Common myeloid progenitor, CD34-positive (primary cell): ENCODE measurements at regions not wholly inside any gene's neighbourhood (a gene's known extent, or its start where the extent isn't known, plus 50 kb on each side); places are given as distances from the start of the nearest gene placed in this dataset.

ENCODE experiments used
- CTCF ChIA-PET: fragments of 350-600 bp; sonication (Branson Sonifier 250); formaldehyde crosslinking; loops from one replicate; lab custom pipeline; 2021; ENCODE audit warnings: antibody characterized with exemption; lab: Charles Lee
- POLR2A ChIA-PET: fragments of 350-600 bp; sonication (Branson Sonifier 250); formaldehyde crosslinking; loops from one replicate; lab custom pipeline; 2021; ENCODE audit warnings: antibody characterized with exemption; lab: Charles Lee
- DNase-seq, 3 donors: peaks; one replicate each; pipeline versions ENCODE4 v3.0.0 to v3.0.0-alpha.2; 2013
- H3K27ac ChIP-seq, 2 experiments: 1 replicate in 1 of 2; 2 replicates in 1 of 2; pipeline ENCODE4 v1.7.0; 2013; ENCODE audit warnings: inconsistent platforms in 2 of 2, low read length in 2 of 2, mild to moderate bottlenecking in 2 of 2, low read depth in 1 of 2, moderate library complexity in 1 of 2; ENCODE audit not compliant: severe bottlenecking in 2 of 2, insufficient read depth in 1 of 2, poor library complexity in 1 of 2
- H3K27me3 ChIP-seq, 5 experiments: replicated peaks in 2 of 5; 1 replicate in 3 of 5; 2 replicates in 2 of 5; pipeline versions ENCODE4 v1.6.1 to v1.7.0; 2013; ENCODE audit warnings: low read length in 4 of 5, mild to moderate bottlenecking in 2 of 5, moderate library complexity in 2 of 5, inconsistent platforms in 1 of 5; ENCODE audit not compliant: insufficient read depth in 5 of 5, control insufficient read depth in 4 of 5
- H3K36me3 ChIP-seq, 4 experiments: 1 replicate in 2 of 4; 2 replicates in 2 of 4; pipeline versions ENCODE4 v1.6.1 to v1.7.0; 2013; ENCODE audit warnings: low read length in 3 of 4, control low read depth in 1 of 4, mild to moderate bottlenecking in 1 of 4; ENCODE audit not compliant: control insufficient read depth in 4 of 4, insufficient read depth in 4 of 4
- H3K4me1 ChIP-seq, 4 experiments: 1 replicate in 3 of 4; 2 replicates in 1 of 4; pipeline versions ENCODE4 v1.6.1 to v1.7.1; 2013; ENCODE audit warnings: low read length in 3 of 4, mild to moderate bottlenecking in 3 of 4, control low read depth in 1 of 4, inconsistent platforms in 1 of 4, moderate library complexity in 1 of 4; ENCODE audit not compliant: control insufficient read depth in 4 of 4, insufficient read depth in 4 of 4; ENCODE audit errors: control extremely low read depth in 1 of 4
- H3K4me3 ChIP-seq, 7 experiments: 1 replicate in 4 of 7; 2 replicates in 3 of 7; pipeline versions ENCODE4 v1.5.1 to v1.7.0; 2013; ENCODE audit warnings: mild to moderate bottlenecking in 7 of 7, low read length in 6 of 7, moderate library complexity in 6 of 7, inconsistent platforms in 2 of 7, low read depth in 2 of 7, control low read depth in 1 of 7; ENCODE audit not compliant: insufficient read depth in 4 of 7, control insufficient read depth in 1 of 7; ENCODE audit errors: extremely low read depth in 1 of 7
- H3K9me3 ChIP-seq, 5 experiments: 1 replicate in 4 of 5; 2 replicates in 1 of 5; pipeline versions ENCODE4 v1.6.1 to v1.7.1; 2013; ENCODE audit warnings: low read length in 4 of 5, mild to moderate bottlenecking in 2 of 5, inconsistent platforms in 1 of 5, low read depth in 1 of 5, moderate library complexity in 1 of 5; ENCODE audit not compliant: control insufficient read depth in 4 of 5, insufficient read depth in 2 of 5; ENCODE audit errors: control extremely low read depth in 1 of 5
- WGBS: methylation state at CpG from one replicate; pipeline ENCODE4 v1.1.5; 2013; ENCODE audit not compliant: insufficient coverage; 5-methylcytosine and 5-hydroxymethylcytosine counted together

- H3K27me3 ChIP-seq = peaks cover 0 to 4% (median 0%) of the 10 kb centered on the region in 5 experiments
- H3K4me1 ChIP-seq = no peaks in the 10 kb centered on the region
- ChIA-PET POLR2A (no interaction called here), CTCF (no interaction called here)
- DNase-seq = no peak
- H3K9me3 ChIP-seq = peaks cover 0 to under 1% (median 0%) of the 10 kb centered on the region in 5 experiments
- no peak overlapping the region for H3K4me3 ChIP-seq
- H3K36me3 ChIP-seq = no peaks in the 10 kb centered on the region
- H3K27ac ChIP-seq = no peak overlapping the region
- 99% methylated on average over 9 of the region's 11 CpGs for WGBS
Observed at GRCh38 chr2:100677611-100678185, 114.9 kb downstream of the PDCL3 start.

GRCh38 chr2:100679211-100679610 lies 116.4 kb downstream of the PDCL3 start:
- ChIA-PET POLR2A (no interaction called here), CTCF (no interaction called here)
- no peak overlapping the region for H3K27ac ChIP-seq
- H3K4me1 ChIP-seq = no peaks in the 10 kb centered on the region
- peaks cover 0 to 8% (median 3%) of the 10 kb centered on the region in 5 experiments for H3K9me3 ChIP-seq
- WGBS = 99% methylated on average over 9 of the region's 10 CpGs
- H3K4me3 ChIP-seq = no peak overlapping the region
- peaks cover 0 to 4% (median 0%) of the 10 kb centered on the region in 5 experiments for H3K27me3 ChIP-seq
- H3K36me3 ChIP-seq = no peaks in the 10 kb centered on the region
- no peak for DNase-seq

DNA sequence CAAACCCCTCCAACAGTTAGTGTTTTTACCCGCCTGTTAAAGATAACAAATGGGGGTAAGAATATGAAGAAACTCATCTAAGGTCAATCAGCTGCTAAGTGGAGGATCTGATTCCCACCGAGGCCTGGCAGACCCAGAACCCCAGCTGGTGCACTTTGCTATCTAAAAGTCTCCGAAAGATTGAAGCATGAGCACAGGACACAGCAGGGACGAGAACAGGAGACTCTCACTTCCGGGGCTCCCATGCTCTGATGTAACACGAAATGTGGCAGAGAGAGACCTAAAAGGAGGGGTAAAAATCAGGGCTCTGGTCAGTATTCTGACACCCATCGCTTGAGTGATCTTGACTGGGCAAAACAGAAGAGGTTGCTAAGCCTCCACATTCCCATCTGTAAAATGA lies 119.7 kb downstream of the PDCL3 start:
- H3K27me3 ChIP-seq = peaks cover 0 to 4% (median 0%) of the 10 kb centered on the region in 5 experiments
- no peaks in the 10 kb centered on the region for H3K36me3 ChIP-seq
- H3K4me3 ChIP-seq = no peak overlapping the region
- DNase-seq = no peak
- H3K4me1 ChIP-seq = no peaks in the 10 kb centered on the region
- 100% methylated on average over 7 of the region's 7 CpGs for WGBS
- ChIA-PET POLR2A (no interaction called here), CTCF (interaction anchor here (1.1 kb wide), 1 partner anchor 52 kb away, joined by 3 read pairs; no protein-coding TSS in a partner anchor)
- H3K9me3 ChIP-seq = peaks cover 3 to 10% (median 7%) of the 10 kb centered on the region in 5 experiments
- H3K27ac ChIP-seq = no peak overlapping the region

DNA sequence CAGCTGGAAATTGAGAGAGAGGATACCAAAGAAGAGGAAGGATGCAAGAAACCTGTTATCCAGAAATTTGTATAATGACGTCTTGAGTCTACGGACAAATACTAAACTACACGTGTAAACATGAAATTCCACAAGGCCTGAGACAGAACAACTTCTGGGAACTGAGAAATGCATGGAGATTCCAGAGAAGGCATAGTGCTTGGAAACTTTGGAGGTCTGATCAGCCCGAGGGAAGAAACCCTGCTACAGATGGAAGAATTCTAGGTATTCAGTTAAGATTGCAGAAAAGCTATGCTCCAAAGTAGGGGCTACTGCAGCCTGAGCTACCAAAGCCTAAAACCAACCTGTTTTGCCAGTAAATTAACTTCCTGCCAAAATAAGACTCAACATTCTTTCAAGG lies 120.4 kb downstream of the PDCL3 start:
- ChIA-PET POLR2A (no interaction called here), CTCF (interaction anchor here (1.1 kb wide), 1 partner anchor 52 kb away, joined by 3 read pairs; no protein-coding TSS in a partner anchor)
- no peak overlapping the region for H3K27ac ChIP-seq
- no peak overlapping the region for H3K4me3 ChIP-seq
- H3K27me3 ChIP-seq = peaks cover 0 to 4% (median 0%) of the 10 kb centered on the region in 5 experiments
- no peak for DNase-seq
- H3K4me1 ChIP-seq = no peaks in the 10 kb centered on the region
- H3K36me3 ChIP-seq = no peaks in the 10 kb centered on the region
- peaks cover 4 to 10% (median 7%) of the 10 kb centered on the region in 5 experiments for H3K9me3 ChIP-seq
- WGBS = 93% methylated on average over 4 of the region's 4 CpGs

GRCh38 chr2:100691846-100692245 lies 128.1 kb upstream of the NPAS2 start:
- H3K4me1 ChIP-seq = no peaks in the 10 kb centered on the region
- peaks cover 0 to 16% (median 4%) of the 10 kb centered on the region in 5 experiments for H3K9me3 ChIP-seq
- 96% methylated on average over 3 of the region's 3 CpGs for WGBS
- ChIA-PET POLR2A (no interaction called here), CTCF (no interaction called here)
- no peak for DNase-seq
- H3K27ac ChIP-seq = no peak overlapping the region
- no peaks in the 10 kb centered on the region for H3K36me3 ChIP-seq
- H3K4me3 ChIP-seq = no peak overlapping the region
- H3K27me3 ChIP-seq = peaks cover 0 to 3% (median 0%) of the 10 kb centered on the region in 5 experiments

GRCh38 chr2:100692381-100692780 lies 127.6 kb upstream of the NPAS2 start:
- WGBS = 98% methylated on average over 4 of the region's 5 CpGs

GRCh38 chr2:100692906-100693305 lies 127.0 kb upstream of the NPAS2 start:
- DNase-seq = no peak
- no peaks in the 10 kb centered on the region for H3K36me3 ChIP-seq
- peaks cover 0 to 3% (median 0%) of the 10 kb centered on the region in 5 experiments for H3K27me3 ChIP-seq
- CTCF ChIA-PET = no interaction called here
- no peaks in the 10 kb centered on the region for H3K4me1 ChIP-seq
- peaks cover 0 to 12% (median 0%) of the 10 kb centered on the region in 5 experiments for H3K9me3 ChIP-seq
- POLR2A ChIA-PET = no interaction called here
- H3K4me3 ChIP-seq = no peak overlapping the region
- H3K27ac ChIP-seq = no peak overlapping the region

More at GRCh38 chr2:100692381-100692780, 127.6 kb upstream of the NPAS2 start:
- H3K4me1 ChIP-seq = no peaks in the 10 kb centered on the region
- ChIA-PET POLR2A (no interaction called here), CTCF (no interaction called here)
- H3K27me3 ChIP-seq = peaks cover 0 to 3% (median 0%) of the 10 kb centered on the region in 5 experiments
- peaks cover 0 to 12% (median 4%) of the 10 kb centered on the region in 5 experiments for H3K9me3 ChIP-seq
- no peak for DNase-seq
- H3K36me3 ChIP-seq = no peaks in the 10 kb centered on the region
- H3K4me3 ChIP-seq = no peak overlapping the region
- H3K27ac ChIP-seq = no peak overlapping the region
